ENCODE measurements at regions not wholly inside any gene's neighbourhood (a gene's known extent, or its start where the extent isn't known, plus 50 kb on each side); places are given as distances from the start of the nearest gene placed in this dataset.

GRCh38 chr10:6782378-6782777 lies 202.3 kb upstream of the PRKCQ start:
- no peak for FAIRE-seq

GRCh38 chr10:6781133-6781770 lies 201.2 kb upstream of the PRKCQ start:
- peak; percentile 80 for FAIRE-seq

More at GRCh38 chr10:6782378-6782777, 202.3 kb upstream of the PRKCQ start:
- DNase-seq (ENCODE audit: insufficient read length, low spot score), result no peak

GRCh38 chr10:6780008-6780677 lies 200.1 kb upstream of the PRKCQ start:
- no peak for DNase-seq (ENCODE audit: insufficient read length, low spot score)
- peak; percentile 76 for FAIRE-seq

More at GRCh38 chr10:6781133-6781770, 201.2 kb upstream of the PRKCQ start:
- no peak for DNase-seq (ENCODE audit: insufficient read length, low spot score)

GRCh38 chr10:6778992-6779701 lies 199.1 kb upstream of the PRKCQ start:
- DNase-seq (ENCODE audit: insufficient read length, low spot score), result no peak
- no peak for FAIRE-seq

- FAIRE-seq (no peak), DNase-seq (ENCODE audit: insufficient read length, low spot score) (no peak)
Measured at GRCh38 chr10:6776170-6776569, 196.1 kb upstream of the PRKCQ start.

GRCh38 chr10:6774406-6774805 lies 194.3 kb upstream of the PRKCQ start:
- DNase-seq (ENCODE audit: insufficient read length, low spot score) (no peak), FAIRE-seq (no peak)

- DNase-seq (ENCODE audit: insufficient read length, low spot score) (no peak), FAIRE-seq (no peak)
Measured at GRCh38 chr10:6771331-6771730, 191.3 kb upstream of the PRKCQ start.

- DNase-seq (ENCODE audit: insufficient read length, low spot score) (no peak), FAIRE-seq (no peak)
Measured at GRCh38 chr10:6770846-6771245, 190.8 kb upstream of the PRKCQ start.

- no peak for DNase-seq (ENCODE audit: insufficient read length, low spot score)
- no peak for FAIRE-seq
Measured at GRCh38 chr10:6769704-6770417, 189.8 kb upstream of the PRKCQ start.

GRCh38 chr10:6766131-6766801 lies 186.2 kb upstream of the PRKCQ start:
- no peak for FAIRE-seq
- DNase-seq (ENCODE audit: insufficient read length, low spot score), result no peak

- DNase-seq (ENCODE audit: insufficient read length, low spot score), result no peak
- no peak for FAIRE-seq
Measured at GRCh38 chr10:6763423-6763822, 183.3 kb upstream of the PRKCQ start.

- DNase-seq (ENCODE audit: insufficient read length, low spot score), result no peak
- FAIRE-seq, result no peak
Measured at GRCh38 chr10:6763001-6763400, 182.9 kb upstream of the PRKCQ start.

- DNase-seq (ENCODE audit: insufficient read length, low spot score) (no peak), FAIRE-seq (no peak)
Measured at GRCh38 chr10:6759961-6760360, 179.9 kb upstream of the PRKCQ start.

- no peak for DNase-seq (ENCODE audit: insufficient read length, low spot score)
- no peak for FAIRE-seq
Measured at GRCh38 chr10:6757158-6757557, 177.1 kb upstream of the PRKCQ start.

- no peak for FAIRE-seq
- no peak for DNase-seq (ENCODE audit: insufficient read length, low spot score)
Measured at GRCh38 chr10:6756716-6757115, 176.6 kb upstream of the PRKCQ start.

- no peak for DNase-seq (ENCODE audit: insufficient read length, low spot score)
- FAIRE-seq, result no peak
Measured at GRCh38 chr10:6755781-6756460, 175.8 kb upstream of the PRKCQ start.

- no peak for FAIRE-seq
- DNase-seq (ENCODE audit: insufficient read length, low spot score), result no peak
Measured at GRCh38 chr10:6753644-6754043, 173.6 kb upstream of the PRKCQ start.

GRCh38 chr10:6751363-6751762 lies 171.3 kb upstream of the PRKCQ start:
- no peak for DNase-seq (ENCODE audit: insufficient read length, low spot score)
- FAIRE-seq, result no peak

- DNase-seq (ENCODE audit: insufficient read length, low spot score) (no peak), FAIRE-seq (no peak)
Measured at GRCh38 chr10:6748981-6749635, 169.0 kb upstream of the PRKCQ start.

- FAIRE-seq (no peak), DNase-seq (ENCODE audit: insufficient read length, low spot score) (no peak)
Measured at GRCh38 chr10:6748029-6748428, 168.0 kb upstream of the PRKCQ start.
